HepG2 (cell line): ENCODE measurements at regions not wholly inside any gene's neighbourhood (a gene's known extent, or its start where the extent isn't known, plus 50 kb on each side); places are given as distances from the start of the nearest gene placed in this dataset.

Experiments
- ATAC-seq: fragments of 200-7000 bp; cut with Tn5 transposase; 3 replicates; pipeline ENCODE4 v1.9.1; 2020; ENCODE audit warnings: mild to moderate bottlenecking, moderate library complexity
- BruUV-seq: library from RNA; stranded (reverse); fragments of 400-500 nt; replicated peaks from 2 replicates; lab custom pipeline; 2021; lab: Mats Ljungman, UMichigan
- CTCF ChIA-PET: fragments of 300-600 bp; formaldehyde crosslinking; extraction: SDS; loops from one replicate; lab custom pipeline; 2021; ENCODE audit warnings: low total read pairs, inconsistent platforms, low intra/inter-chr PET ratio; lab: Yijun Ruan, JAX
- POLR2A ChIA-PET: fragments of 350-600 bp; sonication (Branson Sonifier 250); formaldehyde crosslinking; loops from one replicate; lab custom pipeline; 2020; ENCODE audit warnings: antibody characterized with exemption, inconsistent platforms; lab: Yijun Ruan, JAX
- DNase-seq: peaks from one replicate; pipeline ENCODE4 v3.0.0-alpha.2; 2015; ENCODE audit warnings: low spot score
- FAIRE-seq: peaks from 3 replicates; lab custom pipeline; 2011; peaks lifted over from hg19 to GRCh38; lab: Jason Lieb, UNC
- H2AFZ ChIP-seq: one replicate; pipeline ENCODE4 v1.6.1; 2011; ENCODE audit warnings: low read length, inconsistent platforms
- H3K27ac ChIP-seq: fragments of 300-600 bp; 3 replicates; pipeline ENCODE4 v1.8.0; 2011; ENCODE audit warnings: mixed run types, mild to moderate bottlenecking, mixed read lengths, low read length, inconsistent platforms; ENCODE audit not compliant: insufficient read depth; ENCODE audit errors: extremely low read length
- H3K27me3 ChIP-seq, 2 experiments: fragments of 200-600 bp in 1 of 2; 2 replicates in 1 of 2; 3 replicates in 1 of 2; pipeline versions ENCODE4 v1.6.0 to v1.8.0; 2011; ENCODE audit warnings: low read length in 2 of 2, mild to moderate bottlenecking in 2 of 2, moderate library complexity in 2 of 2, inconsistent platforms in 1 of 2; ENCODE audit not compliant: insufficient read depth in 2 of 2, control insufficient read depth in 1 of 2
- H3K36me3 ChIP-seq, 2 experiments: fragments of 200-600 bp in 1 of 2; replicated peaks in 1 of 2; 2 replicates in 1 of 2; 3 replicates in 1 of 2; pipeline versions ENCODE4 v1.5.1 to v1.8.0; 2011; ENCODE audit warnings: low read length in 2 of 2, inconsistent platforms in 1 of 2; ENCODE audit not compliant: insufficient read depth in 2 of 2, control insufficient read depth in 1 of 2
- H3K4me1 ChIP-seq: 2 replicates; pipeline ENCODE4 v1.5.1; 2012; ENCODE audit warnings: low read length, inconsistent platforms; ENCODE audit not compliant: insufficient read depth
- H3K4me2 ChIP-seq: 2 replicates; pipeline ENCODE4 v1.6.0; 2011; ENCODE audit warnings: low read depth, low read length, inconsistent platforms
- H3K4me3 ChIP-seq, 3 experiments: fragments of 200-600 bp in 1 of 3; sonication (generic), shearing (Covaris generic) in 1 of 3; replicated peaks in 1 of 3; 2 replicates each; pipeline ENCODE4 v1.5.1; 2011 to 2016; ENCODE audit warnings: low read length in 3 of 3, inconsistent platforms in 2 of 3, low read depth in 2 of 3, mild to moderate bottlenecking in 2 of 3, control low read depth in 1 of 3, mixed read lengths in 1 of 3; ENCODE audit not compliant: insufficient read depth in 1 of 3
- H3K79me2 ChIP-seq: one replicate; pipeline ENCODE4 v1.6.1; 2011; ENCODE audit warnings: low read length, inconsistent platforms; ENCODE audit not compliant: insufficient read depth
- H3K9ac ChIP-seq: 2 replicates; pipeline ENCODE4 v1.6.0; 2011; ENCODE audit warnings: mild to moderate bottlenecking, low read depth, low read length, inconsistent platforms; ENCODE audit not compliant: insufficient read depth
- H3K9me3 ChIP-seq: 2 replicates; pipeline ENCODE4 v1.5.1; 2012; ENCODE audit warnings: mild to moderate bottlenecking, low read length
- H4K20me1 ChIP-seq: 2 replicates; pipeline ENCODE4 v1.6.0; 2011; ENCODE audit warnings: inconsistent platforms, mild to moderate bottlenecking, low read length, moderate library complexity; ENCODE audit not compliant: insufficient read depth
- CAMTA2 ChIP-seq: sonication (generic); formaldehyde crosslinking; IDR thresholded peaks from 2 replicates; pipeline ENCODE4 v1.4.0; 2020; ENCODE audit warnings: mild to moderate bottlenecking, missing genetic modification reagents, borderline replicate concordance
- FOSL1 ChIP-seq: sonication (generic); formaldehyde crosslinking; IDR thresholded peaks from 2 replicates; pipeline ENCODE4 v1.9.0; 2021; ENCODE audit warnings: missing genetic modification reagents, borderline replicate concordance
- KLF9 ChIP-seq: IDR thresholded peaks from 2 replicates; pipeline ENCODE4 v1.6.1; 2016; ENCODE audit warnings: low read depth
- POGZ ChIP-seq: sonication (generic); formaldehyde crosslinking; IDR thresholded peaks from 2 replicates; pipeline ENCODE4 v1.4.0; 2020; ENCODE audit warnings: mild to moderate bottlenecking, missing genetic modification reagents
- SMC3 ChIP-seq: IDR thresholded peaks from 2 replicates; pipeline ENCODE4 v1.6.1; 2011; ENCODE audit warnings: low read length, improper control_type of control experiment
- ZNF20 ChIP-seq: sonication (generic); formaldehyde crosslinking; IDR thresholded peaks from 2 replicates; pipeline ENCODE4 v1.4.0; 2020; ENCODE audit warnings: mild to moderate bottlenecking, moderate library complexity, missing genetic modification reagents
- ZNF234 ChIP-seq: sonication (generic); formaldehyde crosslinking; conservative IDR thresholded peaks from 2 replicates; pipeline ENCODE4 v1.5.1; 2020; ENCODE audit warnings: mild to moderate bottlenecking, missing genetic modification reagents
- ZNF713 ChIP-seq: sonication (generic); formaldehyde crosslinking; IDR thresholded peaks from 2 replicates; pipeline ENCODE4 v1.4.0; 2020; ENCODE audit warnings: mild to moderate bottlenecking, missing genetic modification reagents
- ZNF792 ChIP-seq: IDR thresholded peaks from 2 replicates; pipeline ENCODE4 v1.6.1; 2016
- WGBS: methylation state at CpG from one replicate; pipeline ENCODE4 v1.1.6; 2017; ENCODE audit warnings: low lambda C conversion rate; 5-methylcytosine and 5-hydroxymethylcytosine counted together
- in situ Hi-C: cut with HindIII; loops from 2 replicates; pipeline ENCODE4 v1.10.0; 2017; ENCODE audit warnings: low pct_unique_long_range_greater_than_20kb; ENCODE audit not compliant: extremely low pct_ligation_motif_present
- intact Hi-C: fragments of 100-400 bp; cut with micrococcal nuclease; formaldehyde crosslinking; loops from one replicate; pipeline ENCODE4 v1.10.0; 2022; ENCODE audit not compliant: unreplicated experiment
- TF ChIP-seq, protein P1 (sequence below): sonication (generic); formaldehyde crosslinking; IDR thresholded peaks from 2 replicates; pipeline ENCODE4 v1.8.1; 2023; ENCODE audit warnings: missing genetic modification reagents, inconsistent platforms, borderline replicate concordance

DNA sequence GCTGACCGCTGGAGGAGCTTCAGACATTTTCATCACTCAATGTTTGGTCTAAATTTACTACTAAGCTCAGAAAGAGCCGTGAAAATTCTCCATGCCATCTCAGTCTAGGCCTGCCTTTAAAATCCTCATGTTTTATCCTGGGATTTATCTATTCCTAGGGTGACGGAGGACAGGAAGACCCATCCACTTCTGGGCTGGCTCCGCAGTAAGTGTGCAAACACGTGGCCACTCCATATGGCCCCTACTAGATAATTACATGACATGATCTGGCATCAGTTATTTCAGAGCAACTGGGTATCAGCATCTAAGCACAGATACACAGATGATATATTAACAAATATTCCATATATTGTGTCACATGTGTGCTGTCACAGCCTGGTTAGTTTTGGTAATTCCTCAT lies 77.8 kb upstream of the HS3ST4 start (continued):
- TF ChIP-seq ZNF234 (CRISPR knock-in tag) (no peak), FOSL1 (CRISPR knock-in tag) (no peak)

DNA sequence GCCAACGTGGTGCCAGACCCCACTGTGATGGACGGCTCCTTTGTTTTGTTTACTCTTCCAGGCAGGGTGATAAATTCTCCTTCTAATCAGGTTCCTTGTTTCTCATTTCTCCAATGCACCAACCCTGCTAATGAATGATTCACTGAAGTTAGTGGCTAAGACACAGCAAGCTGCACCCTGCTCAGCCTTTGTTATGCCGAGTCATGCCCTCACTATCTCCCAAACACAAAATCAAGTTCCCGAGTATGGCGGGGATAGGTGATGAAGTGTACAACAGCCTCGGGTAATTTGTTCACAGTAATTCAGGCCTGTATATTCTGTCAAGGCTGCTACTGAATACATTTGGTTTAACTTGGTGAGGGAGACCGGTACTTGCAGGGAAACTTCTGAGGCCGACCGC lies 83.8 kb upstream of the HS3ST4 start:
- no peak overlapping the region for H3K9ac ChIP-seq
- H2AFZ ChIP-seq = no peak overlapping the region
- H3K4me3 ChIP-seq = no peak overlapping the region
- TF ChIP-seq SMC3 (no peak), ZNF792 (CRISPR knock-in tag) (no peak), ZNF713 (no peak), KLF9 (CRISPR knock-in tag) (no peak), POGZ (CRISPR knock-in tag) (no peak), ZNF20 (CRISPR knock-in tag) (no peak), CAMTA2 (no peak)
- TF ChIP-seq, protein P1, sequence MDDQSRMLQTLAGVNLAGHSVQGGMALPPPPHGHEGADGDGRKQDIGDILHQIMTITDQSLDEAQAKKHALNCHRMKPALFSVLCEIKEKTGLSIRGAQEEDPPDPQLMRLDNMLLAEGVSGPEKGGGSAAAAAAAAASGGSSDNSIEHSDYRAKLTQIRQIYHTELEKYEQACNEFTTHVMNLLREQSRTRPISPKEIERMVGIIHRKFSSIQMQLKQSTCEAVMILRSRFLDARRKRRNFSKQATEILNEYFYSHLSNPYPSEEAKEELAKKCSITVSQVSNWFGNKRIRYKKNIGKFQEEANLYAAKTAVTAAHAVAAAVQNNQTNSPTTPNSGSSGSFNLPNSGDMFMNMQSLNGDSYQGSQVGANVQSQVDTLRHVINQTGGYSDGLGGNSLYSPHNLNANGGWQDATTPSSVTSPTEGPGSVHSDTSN (CRISPR knock-in tag) = no peak
- intact Hi-C loops = no loop called here
- H3K36me3 ChIP-seq = no peaks in the 10 kb centered on the region
- DNase-seq (no peak), FAIRE-seq (no peak), ATAC-seq (no peak)
- 44% methylated on average over 9 of the region's 9 CpGs for WGBS
- H3K4me1 ChIP-seq = no peaks in the 10 kb centered on the region
- ChIA-PET POLR2A (no interaction called here), CTCF (no interaction called here)
- no peaks in the 10 kb centered on the region for H4K20me1 ChIP-seq
- in situ Hi-C loops = no loop called here
- no peak overlapping the region for H3K4me2 ChIP-seq
- BruUV-seq = no TSS peak
- H3K27me3 ChIP-seq = peaks cover 0 to 3% of the 10 kb centered on the region in 2 experiments; a peak in 1 of 5 replicates
- no peak overlapping the region for H3K27ac ChIP-seq
- no peaks in the 10 kb centered on the region for H3K9me3 ChIP-seq
- H3K79me2 ChIP-seq = no peaks in the 10 kb centered on the region
